Esophagus muscularis mucosa (tissue), 4 donors: ENCODE measurements at regions not wholly inside any gene's neighbourhood (a gene's known extent, or its start where the extent isn't known, plus 50 kb on each side); places are given as distances from the start of the nearest gene placed in this dataset.

ENCODE experiments used
- DNase-seq: peaks from one replicate; pipeline ENCODE4 v3.0.0-alpha.2; 2017; ENCODE audit errors: extremely low spot score
- H3K27ac ChIP-seq, 4 donors: fragments of 200-600 bp; sonication (generic); replicated peaks in 1 of 4; 1 replicate in 3 of 4; 2 replicates in 1 of 4; pipeline ENCODE4 v1.5.1; 2016 to 2019; ENCODE audit warnings: mild to moderate bottlenecking in 1 of 4
- H3K27me3 ChIP-seq, 4 donors: fragments of 200-600 bp; sonication (generic); one replicate each; pipeline versions ENCODE4 v1.5.1 to v1.6.0; 2016 to 2019
- H3K36me3 ChIP-seq, 4 donors: fragments of 200-600 bp; sonication (generic); one replicate each; pipeline ENCODE4 v1.5.1; 2016 to 2019
- H3K4me1 ChIP-seq, 4 donors: fragments of 200-600 bp; sonication (generic); one replicate each; pipeline ENCODE4 v1.5.1; 2016 to 2019
- H3K4me3 ChIP-seq, 4 donors: fragments of 200-600 bp; sonication (generic); 1 replicate in 2 of 4; 2 replicates in 2 of 4; pipeline ENCODE4 v1.5.1; 2016 to 2019; ENCODE audit warnings: mild to moderate bottlenecking in 4 of 4, moderate library complexity in 1 of 4
- H3K9me3 ChIP-seq, 4 donors: fragments of 200-600 bp; sonication (generic); 1 replicate in 3 of 4; 2 replicates in 1 of 4; pipeline ENCODE4 v1.5.1; 2016 to 2019
- CTCF ChIP-seq, 3 experiments: fragments of 200-600 bp in 2 of 3; fragments of 450-650 bp in 1 of 3; sonication (generic) in 2 of 3; IDR thresholded peaks; one replicate each; pipeline ENCODE4 v1.5.1; 2017 to 2019; ENCODE audit warnings: antibody characterized with exemption in 3 of 3, mild to moderate bottlenecking in 2 of 3, moderate library complexity in 1 of 3
- EP300 ChIP-seq: sonication (generic); formaldehyde crosslinking; IDR thresholded peaks from one replicate; pipeline ENCODE4 v1.6.1; 2017; ENCODE audit warnings: antibody characterized with exemption
- POLR2A ChIP-seq: fragments of 450-650 bp; IDR thresholded peaks from one replicate; pipeline ENCODE4 v1.6.1; 2017; ENCODE audit warnings: antibody characterized with exemption, moderate library complexity, mild to moderate bottlenecking, low read depth
- POLR2AphosphoS5 ChIP-seq, 2 donors: sonication (generic); formaldehyde crosslinking; IDR thresholded peaks; one replicate each; pipeline ENCODE4 v1.6.1; 2017; ENCODE audit warnings: antibody characterized with exemption in 2 of 2
- WGBS: methylation state at CpG from one replicate; pipeline ENCODE4 v1.1.5; 2018; 5-methylcytosine and 5-hydroxymethylcytosine counted together
- intact Hi-C: fragments of 100-400 bp; cut with DNase I; formaldehyde crosslinking; loops from one replicate; pipeline ENCODE4 v1.15.1; 2023

GRCh38 chr10:78777867-78778266, 290.9 kb upstream of the ZMIZ1 start:
- Histone ChIP-seq H3K4me1 (peaks cover 16 to 50% (median 49%) of the 10 kb centered on the region in 4 donors), H3K27me3 (no peaks in the 10 kb centered on the region), H3K27ac (peak overlapping the region; percentile 73 to 77 (median 74)), H3K36me3 (no peaks in the 10 kb centered on the region), H3K9me3 (no peaks in the 10 kb centered on the region), H3K4me3 (no peak overlapping the region)
- WGBS, result 64% methylated on average over 5 of the region's 5 CpGs
- TF ChIP-seq POLR2AphosphoS5 (IDR thresholded peaks at IDR 0.05), result no peak
- TF ChIP-seq POLR2A, result no peak
- DNase-seq, result no peak
- intact Hi-C loops, result no loop called here

GRCh38 chr10:78778444-78779338, 290.1 kb upstream of the ZMIZ1 start:
- Histone ChIP-seq H3K4me1 (peaks cover 16 to 50% (median 49%) of the 10 kb centered on the region in 4 donors), H3K27ac (peak overlapping the region; percentile 73 to 77 (median 74)), H3K4me3 (no peak overlapping the region), H3K27me3 (no peaks in the 10 kb centered on the region), H3K9me3 (no peaks in the 10 kb centered on the region), H3K36me3 (no peaks in the 10 kb centered on the region)
- 95% methylated on average over 10 of the region's 13 CpGs for WGBS
- TF ChIP-seq POLR2AphosphoS5 (IDR thresholded peaks at IDR 0.05) (no peak), EP300 (no peak), CTCF (IDR thresholded peaks at IDR 0.05) (no peak), POLR2A (no peak)
- DNase-seq, result no peak
- intact Hi-C loops, result no loop called here

- no peaks in the 10 kb centered on the region for H3K36me3 ChIP-seq
- intact Hi-C loops, result no loop called here
- no peaks in the 10 kb centered on the region for H3K27me3 ChIP-seq
- H3K4me3 ChIP-seq, result no peak overlapping the region
- no peak overlapping the region for H3K27ac ChIP-seq
- TF ChIP-seq POLR2A (no peak), EP300 (no peak), POLR2AphosphoS5 (IDR thresholded peaks at IDR 0.05) (no peak), CTCF (IDR thresholded peaks at IDR 0.05) (no peak)
- peaks cover 16 to 53% (median 48%) of the 10 kb centered on the region in 4 donors for H3K4me1 ChIP-seq
- H3K9me3 ChIP-seq, result no peaks in the 10 kb centered on the region
- 87% methylated on average over 4 of the region's 4 CpGs for WGBS
- no peak for DNase-seq
These were observed 289.3 kb upstream of the ZMIZ1 start for GRCh38 chr10:78779339-78779955.

GRCh38 chr10:78780551-78780961, 288.2 kb upstream of the ZMIZ1 start:
- TF ChIP-seq CTCF (IDR thresholded peaks at IDR 0.05) (no peak), POLR2A (no peak), POLR2AphosphoS5 (IDR thresholded peaks at IDR 0.05) (no peak), EP300 (no peak)
- H3K4me3 ChIP-seq, result no peak overlapping the region

GRCh38 chr10:78781251-78781913, 287.4 kb upstream of the ZMIZ1 start:
- intact Hi-C loops, result no loop called here
- H3K4me1 ChIP-seq, result peaks cover 16 to 35% (median 29%) of the 10 kb centered on the region in 4 donors
- no peak for DNase-seq
- TF ChIP-seq CTCF (IDR thresholded peaks at IDR 0.05) (no peak), EP300 (no peak), POLR2A (no peak), POLR2AphosphoS5 (IDR thresholded peaks at IDR 0.05) (no peak)
- no peaks in the 10 kb centered on the region for H3K27me3 ChIP-seq
- H3K9me3 ChIP-seq, result no peaks in the 10 kb centered on the region
- no peaks in the 10 kb centered on the region for H3K36me3 ChIP-seq
- H3K27ac ChIP-seq, result no peak overlapping the region
- 98% methylated on average over 9 of the region's 10 CpGs for WGBS
- no peak overlapping the region for H3K4me3 ChIP-seq

More at GRCh38 chr10:78780551-78780961, 288.2 kb upstream of the ZMIZ1 start:
- no peak for DNase-seq
- Histone ChIP-seq H3K9me3 (no peaks in the 10 kb centered on the region), H3K27ac (no peak overlapping the region), H3K4me1 (peaks cover 16 to 43% (median 37%) of the 10 kb centered on the region in 4 donors), H3K27me3 (no peaks in the 10 kb centered on the region), H3K36me3 (no peaks in the 10 kb centered on the region)
- intact Hi-C loops, result no loop called here
- 100% methylated on average over 1 of the region's 8 CpGs for WGBS
